Endothelial cell (in vitro differentiated cells): ENCODE measurements at regions not wholly inside any gene's neighbourhood (a gene's known extent, or its start where the extent isn't known, plus 50 kb on each side); places are given as distances from the start of the nearest gene placed in this dataset.

Source experiments
- DNase-seq: peaks from one replicate; pipeline ENCODE4 v3.0.0; 2021; ENCODE audit warnings: low spot score
- H3K27ac Mint-ChIP-seq: one replicate; pipeline ENCODE4 v1.8.0; 2021; ENCODE audit warnings: mixed read lengths, inconsistent platforms; ENCODE audit not compliant: unreplicated experiment
- H3K27me3 Mint-ChIP-seq: one replicate; pipeline ENCODE4 v1.8.0; 2021; ENCODE audit warnings: mild to moderate bottlenecking, moderate library complexity, mixed read lengths, inconsistent platforms; ENCODE audit not compliant: unreplicated experiment
- H3K36me3 Mint-ChIP-seq: one replicate; pipeline ENCODE4 v1.8.0; 2021; ENCODE audit warnings: mild to moderate bottlenecking, low read depth, mixed read lengths, inconsistent platforms; ENCODE audit not compliant: unreplicated experiment
- H3K4me1 Mint-ChIP-seq: one replicate; pipeline ENCODE4 v1.8.0; 2021; ENCODE audit warnings: mild to moderate bottlenecking, mixed read lengths, inconsistent platforms; ENCODE audit not compliant: unreplicated experiment
- H3K4me3 Mint-ChIP-seq: one replicate; pipeline ENCODE4 v1.8.0; 2021; ENCODE audit warnings: mild to moderate bottlenecking, mixed read lengths, inconsistent platforms; ENCODE audit not compliant: unreplicated experiment
- H3K9me3 Mint-ChIP-seq: one replicate; pipeline ENCODE4 v1.8.0; 2021; ENCODE audit warnings: mixed read lengths, inconsistent platforms; ENCODE audit not compliant: unreplicated experiment
- CTCF ChIP-seq: fragments of 200-600 bp; sonication (generic); IDR thresholded peaks from one replicate; pipeline ENCODE4 v1.5.0; 2021; ENCODE audit warnings: antibody characterized with exemption; ENCODE audit not compliant: unreplicated experiment

- Mint-ChIP-seq H3K27me3 (peaks cover 1% of the 10 kb centered on the region), H3K36me3 (no peaks in the 10 kb centered on the region), H3K4me3 (no peak overlapping the region), H3K4me1 (peaks cover 4% of the 10 kb centered on the region), H3K27ac (no peak overlapping the region), H3K9me3 (no peaks in the 10 kb centered on the region)
- DNase-seq = no peak
- no peak for TF ChIP-seq CTCF
Observed at GRCh38 chr16:66219491-66219890, 147.0 kb upstream of the CDH5 start.

GRCh38 chr16:66212428-66212827 is 154.1 kb upstream of the CDH5 start:
- peaks cover 2% of the 10 kb centered on the region for H3K4me1 Mint-ChIP-seq
- no peak for DNase-seq
- H3K27ac Mint-ChIP-seq = no peak overlapping the region
- peaks cover 1% of the 10 kb centered on the region for H3K27me3 Mint-ChIP-seq
- H3K4me3 Mint-ChIP-seq = no peak overlapping the region
- no peak for TF ChIP-seq CTCF
- no peaks in the 10 kb centered on the region for H3K9me3 Mint-ChIP-seq
- no peaks in the 10 kb centered on the region for H3K36me3 Mint-ChIP-seq

- no peaks in the 10 kb centered on the region for H3K9me3 Mint-ChIP-seq
- no peak overlapping the region for H3K4me3 Mint-ChIP-seq
- H3K4me1 Mint-ChIP-seq = peaks cover 2% of the 10 kb centered on the region
- no peaks in the 10 kb centered on the region for H3K36me3 Mint-ChIP-seq
- no peak overlapping the region for H3K27ac Mint-ChIP-seq
- TF ChIP-seq CTCF = no peak
- no peaks in the 10 kb centered on the region for H3K27me3 Mint-ChIP-seq
- no peak for DNase-seq
Observed at GRCh38 chr16:66211651-66212050, 154.8 kb upstream of the CDH5 start.

GRCh38 chr16:66207883-66208265 is 158.6 kb upstream of the CDH5 start:
- Mint-ChIP-seq H3K36me3 (no peaks in the 10 kb centered on the region), H3K27ac (no peak overlapping the region), H3K4me1 (no peaks in the 10 kb centered on the region), H3K27me3 (no peaks in the 10 kb centered on the region), H3K4me3 (no peak overlapping the region), H3K9me3 (no peaks in the 10 kb centered on the region)
- no peak for TF ChIP-seq CTCF
- no peak for DNase-seq

- TF ChIP-seq CTCF = no peak
- Mint-ChIP-seq H3K27me3 (no peaks in the 10 kb centered on the region), H3K4me3 (no peak overlapping the region), H3K36me3 (no peaks in the 10 kb centered on the region), H3K9me3 (no peaks in the 10 kb centered on the region), H3K4me1 (no peaks in the 10 kb centered on the region), H3K27ac (no peak overlapping the region)
- DNase-seq = no peak
Observed at GRCh38 chr16:66207139-66207882, 159.2 kb upstream of the CDH5 start.
